Osteocyte (in vitro differentiated cells): ENCODE measurements at regions not wholly inside any gene's neighbourhood (a gene's known extent, or its start where the extent isn't known, plus 50 kb on each side); places are given as distances from the start of the nearest gene placed in this dataset.

ENCODE experiments used
- DNase-seq: peaks from one replicate; pipeline ENCODE4 v3.0.0; 2021; ENCODE audit warnings: mixed read lengths; ENCODE audit not compliant: unreplicated experiment; ENCODE audit errors: extremely low spot score
- H3K27ac Mint-ChIP-seq: one replicate; pipeline ENCODE4 v1.8.0; 2021; ENCODE audit warnings: mild to moderate bottlenecking, mixed read lengths; ENCODE audit not compliant: unreplicated experiment
- H3K27me3 Mint-ChIP-seq: one replicate; pipeline ENCODE4 v1.8.0; 2021; ENCODE audit warnings: mixed read lengths; ENCODE audit not compliant: unreplicated experiment
- H3K36me3 Mint-ChIP-seq: one replicate; pipeline ENCODE4 v1.8.0; 2021; ENCODE audit warnings: mixed read lengths; ENCODE audit not compliant: unreplicated experiment
- H3K4me1 Mint-ChIP-seq: one replicate; pipeline ENCODE4 v1.8.0; 2021; ENCODE audit warnings: mixed read lengths; ENCODE audit not compliant: unreplicated experiment
- H3K4me3 Mint-ChIP-seq: one replicate; pipeline ENCODE4 v1.8.0; 2021; ENCODE audit warnings: mild to moderate bottlenecking, moderate library complexity, mixed read lengths; ENCODE audit not compliant: unreplicated experiment
- H3K9me3 Mint-ChIP-seq: one replicate; pipeline ENCODE4 v1.8.0; 2021; ENCODE audit warnings: mixed read lengths; ENCODE audit not compliant: unreplicated experiment
- CTCF ChIP-seq: fragments of 200-600 bp; sonication (generic); IDR thresholded peaks from 2 replicates; pipeline ENCODE4 v1.5.0; 2021; ENCODE audit warnings: antibody characterized with exemption, mild to moderate bottlenecking, moderate library complexity

- Mint-ChIP-seq H3K27ac (no peak overlapping the region), H3K9me3 (no peaks in the 10 kb centered on the region), H3K4me3 (no peak overlapping the region), H3K4me1 (peaks cover 8% of the 10 kb centered on the region), H3K27me3 (peaks cover 24% of the 10 kb centered on the region), H3K36me3 (no peaks in the 10 kb centered on the region)
- no peak for DNase-seq
- TF ChIP-seq CTCF: no peak
Measured at GRCh38 chr20:40319056-40319455, 370.0 kb downstream of the MAFB start.

GRCh38 chr20:40317156-40317790 is 371.8 kb downstream of the MAFB start:
- no peaks in the 10 kb centered on the region for H3K36me3 Mint-ChIP-seq
- no peak overlapping the region for H3K4me3 Mint-ChIP-seq
- no peak for TF ChIP-seq CTCF
- H3K9me3 Mint-ChIP-seq: no peaks in the 10 kb centered on the region
- H3K4me1 Mint-ChIP-seq: no peaks in the 10 kb centered on the region
- no peak overlapping the region for H3K27ac Mint-ChIP-seq
- peaks cover 29% of the 10 kb centered on the region for H3K27me3 Mint-ChIP-seq
- no peak for DNase-seq

GRCh38 chr20:40314278-40314677 is 374.8 kb downstream of the MAFB start:
- peak; percentile 7 for DNase-seq
- Mint-ChIP-seq H3K27me3 (peaks cover 23% of the 10 kb centered on the region), H3K4me3 (no peak overlapping the region), H3K27ac (no peak overlapping the region), H3K4me1 (peaks cover 9% of the 10 kb centered on the region), H3K36me3 (no peaks in the 10 kb centered on the region), H3K9me3 (no peaks in the 10 kb centered on the region)
- no peak for TF ChIP-seq CTCF

- TF ChIP-seq CTCF: no peak
- Mint-ChIP-seq H3K27me3 (peaks cover 18% of the 10 kb centered on the region), H3K36me3 (no peaks in the 10 kb centered on the region), H3K27ac (no peak overlapping the region), H3K4me1 (peaks cover 9% of the 10 kb centered on the region), H3K9me3 (no peaks in the 10 kb centered on the region), H3K4me3 (no peak overlapping the region)
- DNase-seq: no peak
Measured at GRCh38 chr20:40313730-40314129, 375.3 kb downstream of the MAFB start.

GRCh38 chr20:40309731-40310130 is 379.3 kb downstream of the MAFB start:
- Mint-ChIP-seq H3K27ac (no peak overlapping the region), H3K27me3 (peaks cover 8% of the 10 kb centered on the region), H3K4me1 (peaks cover 10% of the 10 kb centered on the region), H3K9me3 (no peaks in the 10 kb centered on the region), H3K36me3 (no peaks in the 10 kb centered on the region), H3K4me3 (peak overlapping the region; percentile 27)
- TF ChIP-seq CTCF: peak; percentile 11
- DNase-seq: no peak
